SK-N-SH (cell line): ENCODE measurements at regions not wholly inside any gene's neighbourhood (a gene's known extent, or its start where the extent isn't known, plus 50 kb on each side); places are given as distances from the start of the nearest gene placed in this dataset.

Experiments
- CTCF ChIA-PET: fragments of 300-600, 350-600 bp; formaldehyde crosslinking; extraction: SDS; loops from one replicate; lab custom pipeline; 2021; lab: Yijun Ruan, JAX
- POLR2A ChIA-PET: fragments of 350-600 bp; sonication (Branson Sonifier 250); formaldehyde crosslinking; extraction: SDS; loops from one replicate; lab custom pipeline; 2020; ENCODE audit warnings: antibody characterized with exemption, inconsistent platforms; lab: Yijun Ruan, JAX
- DNase-seq: peaks from one replicate; pipeline ENCODE4 v3.0.0; 2012
- H2AFZ ChIP-seq: fragments of 200-600 bp; sonication (generic); 2 replicates; pipeline ENCODE4 v1.8.1; 2016; ENCODE audit warnings: antibody characterized with exemption, mild to moderate bottlenecking, low read depth
- H3F3A ChIP-seq: fragments of 200-600 bp; sonication (generic); replicated peaks from 2 replicates; pipeline ENCODE3; 2016; ENCODE audit warnings: antibody characterized with exemption, mild to moderate bottlenecking; ENCODE audit not compliant: insufficient read depth
- H3K27ac ChIP-seq, 2 experiments: fragments of 200-500 bp in 1 of 2; fragments of 200-600 bp in 1 of 2; sonication (Bioruptor generic) in 1 of 2; sonication (generic), shearing (Covaris generic) in 1 of 2; 2 replicates each; pipeline versions ENCODE4 v1.5.1 to v1.6.1; 2014 to 2016; ENCODE audit warnings: low read depth in 2 of 2, inconsistent platforms in 1 of 2, low read length in 1 of 2, mild to moderate bottlenecking in 1 of 2, mixed read lengths in 1 of 2
- H3K27me3 ChIP-seq: fragments of 200-600 bp; sonication (generic), shearing (Covaris generic); 2 replicates; pipeline ENCODE4 v1.6.1; 2016; ENCODE audit warnings: mixed run types; ENCODE audit not compliant: insufficient read depth
- H3K36me3 ChIP-seq, 2 experiments: fragments of 200-500 bp in 1 of 2; fragments of 200-600 bp in 1 of 2; sonication (Bioruptor generic) in 1 of 2; sonication (generic) in 1 of 2; replicated peaks in 1 of 2; 2 replicates each; pipeline versions ENCODE3 to v1.5.1; 2014 to 2016; ENCODE audit warnings: low read length in 1 of 2, mild to moderate bottlenecking in 1 of 2; ENCODE audit not compliant: insufficient read depth in 2 of 2, control insufficient read depth in 1 of 2
- H3K4me1 ChIP-seq, 2 experiments: fragments of 200-500 bp in 1 of 2; fragments of 200-600 bp in 1 of 2; sonication (Bioruptor generic) in 1 of 2; sonication (generic), shearing (Covaris generic) in 1 of 2; 2 replicates each; pipeline versions ENCODE4 v1.5.1 to v1.6.1; 2014 to 2016; ENCODE audit warnings: low read depth in 1 of 2, low read length in 1 of 2, mixed run types in 1 of 2; ENCODE audit not compliant: insufficient read depth in 2 of 2, control insufficient read depth in 1 of 2
- H3K4me2 ChIP-seq: fragments of 200-600 bp; sonication (generic), shearing (Covaris generic); 2 replicates; pipeline ENCODE4 v1.6.1; 2017; ENCODE audit warnings: mixed run types
- H3K4me3 ChIP-seq, 2 experiments: fragments of 200-500 bp in 1 of 2; fragments of 200-600 bp in 1 of 2; sonication (Bioruptor generic) in 1 of 2; sonication (generic), shearing (Covaris generic) in 1 of 2; 2 replicates each; pipeline versions ENCODE4 v1.5.1 to v1.8.1; 2014 to 2016; ENCODE audit warnings: low read depth in 2 of 2, inconsistent platforms in 1 of 2, low read length in 1 of 2, mild to moderate bottlenecking in 1 of 2, mixed read lengths in 1 of 2, moderate library complexity in 1 of 2
- H3K79me2 ChIP-seq: fragments of 200-600 bp; sonication (generic); 2 replicates; pipeline ENCODE4 v1.8.1; 2017; ENCODE audit warnings: mild to moderate bottlenecking; ENCODE audit not compliant: insufficient read depth
- H3K9ac ChIP-seq: fragments of 200-600 bp; sonication (generic); 2 replicates; pipeline ENCODE4 v1.6.1; 2017; ENCODE audit warnings: mixed run types
- H3K9me2 ChIP-seq: fragments of 200-600 bp; sonication (generic); 2 replicates; pipeline ENCODE4 v1.6.1; 2017; ENCODE audit warnings: mixed run types
- H3K9me3 ChIP-seq: fragments of 200-600 bp; sonication (generic); 2 replicates; pipeline ENCODE4 v1.6.1; 2017; ENCODE audit warnings: mixed run types, mild to moderate bottlenecking, moderate library complexity
- H4K20me1 ChIP-seq: fragments of 200-600 bp; sonication (generic); 2 replicates; pipeline ENCODE4 v1.6.1; 2017; ENCODE audit warnings: mild to moderate bottlenecking, mixed run types; ENCODE audit not compliant: insufficient read depth
- CHD2 ChIP-seq: fragments of 150-350 bp; IDR thresholded peaks from 2 replicates; pipeline ENCODE4 v1.6.1; 2018; ENCODE audit warnings: low read length; ENCODE audit not compliant: partially characterized antibody
- FOSL2 ChIP-seq: IDR thresholded peaks from 2 replicates; pipeline ENCODE4 v1.4.0; 2012; ENCODE audit warnings: low read depth, mild to moderate bottlenecking, moderate library complexity, borderline replicate concordance
- FOXJ3 ChIP-seq: sonication (generic); formaldehyde crosslinking; IDR thresholded peaks from 2 replicates; pipeline ENCODE4 v1.5.1; 2020; ENCODE audit warnings: mild to moderate bottlenecking, missing genetic modification reagents
- FOXM1 ChIP-seq: IDR thresholded peaks from 2 replicates; pipeline ENCODE4 v1.4.0; 2012; ENCODE audit warnings: low read depth, mild to moderate bottlenecking
- GABPA ChIP-seq: IDR thresholded peaks from 2 replicates; pipeline ENCODE4 v1.4.0; 2012; ENCODE audit warnings: low read depth, mild to moderate bottlenecking
- IRF3 ChIP-seq: fragments of 150-350 bp; IDR thresholded peaks from 2 replicates; pipeline ENCODE4 v1.6.1; 2016; ENCODE audit warnings: mild to moderate bottlenecking, low read depth, low read length
- JUND ChIP-seq: IDR thresholded peaks from 2 replicates; pipeline ENCODE4 v1.4.0; 2012
- MXI1 ChIP-seq: IDR thresholded peaks from 2 replicates; pipeline ENCODE4 v1.6.1; 2012; ENCODE audit warnings: mild to moderate bottlenecking, low read depth, low read length, improper control_type of control experiment
- PBX3 ChIP-seq: IDR thresholded peaks from 2 replicates; pipeline ENCODE4; 2012
- POLR2AphosphoS5 ChIP-seq: IDR thresholded peaks from 2 replicates; pipeline ENCODE4 v1.6.1; 2012; ENCODE audit warnings: low read depth, low read length
- RCOR1 ChIP-seq: fragments of 150-350 bp; IDR thresholded peaks from 2 replicates; pipeline ENCODE4 v1.6.1; 2017; ENCODE audit warnings: antibody characterized with exemption, low read length
- RFX5 ChIP-seq: IDR thresholded peaks from 2 replicates; pipeline ENCODE4 v1.6.1; 2012; ENCODE audit warnings: mild to moderate bottlenecking, improper control_type of control experiment, low read length
- SIN3A ChIP-seq: IDR thresholded peaks from 2 replicates; pipeline ENCODE4 v1.6.1; 2012; ENCODE audit warnings: low read depth, mild to moderate bottlenecking, low read length, moderate library complexity, borderline replicate concordance
- SMC3 ChIP-seq: IDR thresholded peaks from 2 replicates; pipeline ENCODE4 v1.6.1; 2012; ENCODE audit warnings: low read depth, low read length, improper control_type of control experiment
- TCF12 ChIP-seq: IDR thresholded peaks from 2 replicates; pipeline ENCODE4 v1.4.0; 2012
- TEAD4 ChIP-seq: IDR thresholded peaks from 2 replicates; pipeline ENCODE4 v1.4.0; 2012; ENCODE audit warnings: mild to moderate bottlenecking, borderline replicate concordance; ENCODE audit not compliant: insufficient read depth
- USF2 ChIP-seq: fragments of 150-350 bp; IDR thresholded peaks from 2 replicates; pipeline ENCODE4 v1.6.1; 2017; ENCODE audit warnings: antibody characterized with exemption, low read length, low read depth, borderline replicate concordance
- ZBTB33 ChIP-seq: IDR thresholded peaks from 2 replicates; pipeline ENCODE4 v1.4.0; 2012; ENCODE audit warnings: low read depth, borderline replicate concordance
- WGBS: methylation state at CpG from one replicate; pipeline ENCODE4 v1.1.6; 2017; ENCODE audit warnings: low lambda C conversion rate; 5-methylcytosine and 5-hydroxymethylcytosine counted together

- no peaks in the 10 kb centered on the region for H3K9me3 ChIP-seq
- ChIA-PET POLR2A (no interaction called here), CTCF (no interaction called here)
- H3K27me3 ChIP-seq = no peaks in the 10 kb centered on the region
- H3K9me2 ChIP-seq = no peaks in the 10 kb centered on the region
- 37% methylated on average over 2 of the region's 2 CpGs for WGBS
- no peaks in the 10 kb centered on the region for H3F3A ChIP-seq
- H3K79me2 ChIP-seq = no peaks in the 10 kb centered on the region
- DNase-seq = no peak
- no peaks in the 10 kb centered on the region for H3K36me3 ChIP-seq
- H3K4me1 ChIP-seq = no peaks in the 10 kb centered on the region; a peak in 1 of 4 replicates
- H3K9ac ChIP-seq = no peak overlapping the region
- no peaks in the 10 kb centered on the region for H4K20me1 ChIP-seq
- H3K27ac ChIP-seq = no peak overlapping the region
- no peak overlapping the region for H3K4me2 ChIP-seq
- no peak overlapping the region for H2AFZ ChIP-seq
- no peak overlapping the region for H3K4me3 ChIP-seq
- no peak for TF ChIP-seq SMC3
- TF ChIP-seq PBX3 = no peak
- TF ChIP-seq POLR2AphosphoS5 = no peak
- no peak for TF ChIP-seq IRF3
- TF ChIP-seq RFX5 = no peak
These were observed 216.6 kb upstream of the B3GALT2 start for GRCh38 chr1:193402977-193403376.

GRCh38 chr1:193402037-193402436 lies 215.6 kb upstream of the B3GALT2 start:
- H3F3A ChIP-seq = no peaks in the 10 kb centered on the region
- H3K27ac ChIP-seq = no peak overlapping the region
- no peaks in the 10 kb centered on the region for H4K20me1 ChIP-seq
- H3K27me3 ChIP-seq = no peaks in the 10 kb centered on the region
- no peak overlapping the region for H3K4me3 ChIP-seq
- no peaks in the 10 kb centered on the region for H3K36me3 ChIP-seq
- no peak overlapping the region for H3K4me2 ChIP-seq
- TF ChIP-seq MXI1 (no peak), IRF3 (no peak), SIN3A (no peak), USF2 (no peak), FOXM1 (no peak), CHD2 (no peak), TCF12 (no peak), GABPA (no peak), RCOR1 (no peak), JUND (no peak), FOSL2 (no peak), ZBTB33 (no peak), TEAD4 (no peak), FOXJ3 (no peak)
- TF ChIP-seq, all 33 proteins: peak for 0
- DNase-seq = no peak
- no peak overlapping the region for H3K9ac ChIP-seq
- WGBS = 59% methylated on average over 4 of the region's 4 CpGs
- ChIA-PET POLR2A (no interaction called here), CTCF (no interaction called here)
- no peak overlapping the region for H2AFZ ChIP-seq
- H3K9me3 ChIP-seq = no peaks in the 10 kb centered on the region
- no peaks in the 10 kb centered on the region for H3K9me2 ChIP-seq
- H3K79me2 ChIP-seq = no peaks in the 10 kb centered on the region
- H3K4me1 ChIP-seq = no peaks in the 10 kb centered on the region; a peak in 1 of 4 replicates
